ENCODE measurements at regions not wholly inside any gene's neighbourhood (a gene's known extent, or its start where the extent isn't known, plus 50 kb on each side); places are given as distances from the start of the nearest gene placed in this dataset.

- no peak overlapping the region for H3K27ac ChIP-seq
- TF ChIP-seq CTCF (conservative IDR thresholded peaks at IDR 0.05) (no peak), ZFX (IDR thresholded peaks at IDR 0.05) (no peak)
Measured at GRCh38 chr20:19110881-19111460, 101.5 kb upstream of the SLC24A3 start.

- no peak for TF ChIP-seq ZFX (IDR thresholded peaks at IDR 0.05)
- TF ChIP-seq CTCF (conservative IDR thresholded peaks at IDR 0.05): no peak
- no peak overlapping the region for H3K27ac ChIP-seq
Measured at GRCh38 chr20:19112828-19113227, 99.6 kb upstream of the SLC24A3 start.

- H3K27ac ChIP-seq: no peak overlapping the region
- TF ChIP-seq ZFX (IDR thresholded peaks at IDR 0.05) (no peak), CTCF (conservative IDR thresholded peaks at IDR 0.05) (no peak)
Measured at GRCh38 chr20:19113343-19113930, 99.0 kb upstream of the SLC24A3 start.

- no peak overlapping the region for H3K27ac ChIP-seq
- TF ChIP-seq ZFX (IDR thresholded peaks at IDR 0.05) (no peak), CTCF (conservative IDR thresholded peaks at IDR 0.05) (no peak)
Measured at GRCh38 chr20:19114410-19114809, 98.0 kb upstream of the SLC24A3 start.

GRCh38 chr20:19115581-19115980, 96.9 kb upstream of the SLC24A3 start:
- TF ChIP-seq ZFX (IDR thresholded peaks at IDR 0.05): no peak
- TF ChIP-seq CTCF (conservative IDR thresholded peaks at IDR 0.05): no peak
- H3K27ac ChIP-seq: no peak overlapping the region

- TF ChIP-seq ZFX (IDR thresholded peaks at IDR 0.05): no peak
- no peak for TF ChIP-seq CTCF (conservative IDR thresholded peaks at IDR 0.05)
- no peak overlapping the region for H3K27ac ChIP-seq
Measured at GRCh38 chr20:19120011-19120410, 92.4 kb upstream of the SLC24A3 start.

- no peak overlapping the region for H3K27ac ChIP-seq
- no peak for TF ChIP-seq CTCF (conservative IDR thresholded peaks at IDR 0.05)
- no peak for TF ChIP-seq ZFX (IDR thresholded peaks at IDR 0.05)
Measured at GRCh38 chr20:19120569-19120968, 91.9 kb upstream of the SLC24A3 start.

Data from C4-2B (cell line).